NCI-H1694 (cell line): ENCODE measurements at regions not wholly inside any gene's neighbourhood (a gene's known extent, or its start where the extent isn't known, plus 50 kb on each side); places are given as distances from the start of the nearest gene placed in this dataset.
"Not testable (repeated sequence)": the region's sequence is repeated elsewhere in the genome, so short reads cannot be mapped to it uniquely, and the experiment has no call there.

Experiments used
- DNase-seq: peaks from one replicate; lab custom pipeline; 2025; lab: John Stamatoyannopoulos, UW

- no peak for DNase-seq
Measured at GRCh38 chr21:35201799-35202198, 152.7 kb upstream of the RUNX1 start.

GRCh38 chr21:35201288-35201687, 152.2 kb upstream of the RUNX1 start:
- DNase-seq: no peak

- DNase-seq: no peak
Measured at GRCh38 chr21:35199733-35200015, 150.6 kb upstream of the RUNX1 start.

- DNase-seq: no peak
Measured at GRCh38 chr21:35198982-35199732, 150.1 kb upstream of the RUNX1 start.

- DNase-seq: no peak
Measured at GRCh38 chr21:35198565-35198964, 149.5 kb upstream of the RUNX1 start.

- no peak for DNase-seq
Measured at GRCh38 chr21:35197992-35198431, 148.9 kb upstream of the RUNX1 start.

- DNase-seq: no peak
Measured at GRCh38 chr21:35197191-35197590, 148.1 kb upstream of the RUNX1 start.

- no peak for DNase-seq
Measured at GRCh38 chr21:35196128-35196527, 147.0 kb upstream of the RUNX1 start.

- DNase-seq: no peak
Measured at GRCh38 chr21:35195232-35195631, 146.1 kb upstream of the RUNX1 start.

GRCh38 chr21:35191754-35192153, 142.7 kb upstream of the RUNX1 start:
- no peak for DNase-seq

- no peak for DNase-seq
Measured at GRCh38 chr21:35191128-35191527, 142.0 kb upstream of the RUNX1 start.

GRCh38 chr21:35190201-35190701, 141.1 kb upstream of the RUNX1 start:
- no peak for DNase-seq

GRCh38 chr21:35189077-35189863, 140.2 kb upstream of the RUNX1 start:
- no peak for DNase-seq

- not testable (repeated sequence) for DNase-seq
Measured at GRCh38 chr21:35183389-35183788, 134.3 kb upstream of the RUNX1 start.

- no peak for DNase-seq
Measured at GRCh38 chr21:35179990-35180540, 131.0 kb upstream of the RUNX1 start.

- no peak for DNase-seq
Measured at GRCh38 chr21:35178827-35179226, 129.7 kb upstream of the RUNX1 start.

- DNase-seq: no peak
Measured at GRCh38 chr21:35178098-35178497, 129.0 kb upstream of the RUNX1 start.

- no peak for DNase-seq
Measured at GRCh38 chr21:35172231-35172630, 123.1 kb upstream of the RUNX1 start.

- DNase-seq: no peak
Measured at GRCh38 chr21:35171385-35171784, 122.3 kb upstream of the RUNX1 start.

- DNase-seq: no peak
Measured at GRCh38 chr21:35170818-35171217, 121.7 kb upstream of the RUNX1 start.

- DNase-seq: no peak
Measured at GRCh38 chr21:35170244-35170643, 121.1 kb upstream of the RUNX1 start.

GRCh38 chr21:35169574-35169973, 120.5 kb upstream of the RUNX1 start:
- no peak for DNase-seq

GRCh38 chr21:35168735-35169134, 119.6 kb upstream of the RUNX1 start:
- DNase-seq: no peak
